ENCODE measurements at regions not wholly inside any gene's neighbourhood (a gene's known extent, or its start where the extent isn't known, plus 50 kb on each side); places are given as distances from the start of the nearest gene placed in this dataset.

- Histone ChIP-seq H3K9ac (ENCODE audit: low read length) (no peak overlapping the region), H3F3A (ENCODE audit: insufficient read depth) (no peaks in the 10 kb centered on the region), H3K27me3 (ENCODE audit: low read length) (no peaks in the 10 kb centered on the region), H3K4me2 (ENCODE audit: low read depth, low read length, poor library complexity, severe bottlenecking) (no peak overlapping the region), H3K36me3 (ENCODE audit: low read length) (no peaks in the 10 kb centered on the region), H3K9me3 (ENCODE audit: insufficient read depth, low read length) (peaks cover 5% of the 10 kb centered on the region; the same call in 1 of the 2 replicates), H3K27ac (ENCODE audit: low read depth, low read length) (no peak overlapping the region), H3K9me2 (replicated peaks; ENCODE audit: insufficient read depth, low read length) (peaks cover 3% of the 10 kb centered on the region; the same call in 1 of the 2 replicates), H3K79me2 (ENCODE audit: insufficient read depth, low read length) (no peaks in the 10 kb centered on the region), H4K20me1 (ENCODE audit: low read depth, low read length) (no peaks in the 10 kb centered on the region), H3K4me3 (ENCODE audit: insufficient read depth, low read length, poor library complexity, severe bottlenecking) (no peak overlapping the region), H2AFZ (ENCODE audit: low read depth, low read length, severe bottlenecking) (no peak overlapping the region)
- no peak for TF ChIP-seq CTCF (IDR thresholded peaks at IDR 0.05; ENCODE audit: insufficient read depth, low read length, poor library complexity, severe bottlenecking)
- no peak for TF ChIP-seq EZH2phosphoT487 (conservative IDR thresholded peaks at IDR 0.05; ENCODE audit: low read length)
Measured at GRCh38 chr7:118757066-118757465, 532.6 kb downstream of the ANKRD7 start.

- Histone ChIP-seq H3K4me3 (ENCODE audit: insufficient read depth, low read length, poor library complexity, severe bottlenecking) (no peak overlapping the region), H3K9ac (ENCODE audit: low read length) (no peak overlapping the region), H3K4me2 (ENCODE audit: low read depth, low read length, poor library complexity, severe bottlenecking) (no peak overlapping the region), H3K27me3 (ENCODE audit: low read length) (no peaks in the 10 kb centered on the region), H3K79me2 (ENCODE audit: insufficient read depth, low read length) (no peaks in the 10 kb centered on the region), H3K36me3 (ENCODE audit: low read length) (no peaks in the 10 kb centered on the region), H4K20me1 (ENCODE audit: low read depth, low read length) (no peaks in the 10 kb centered on the region), H3K9me2 (replicated peaks; ENCODE audit: insufficient read depth, low read length) (peaks cover 3% of the 10 kb centered on the region; the same call in 1 of the 2 replicates), H2AFZ (ENCODE audit: low read depth, low read length, severe bottlenecking) (no peak overlapping the region), H3F3A (ENCODE audit: insufficient read depth) (no peaks in the 10 kb centered on the region), H3K27ac (ENCODE audit: low read depth, low read length) (no peak overlapping the region), H3K9me3 (ENCODE audit: insufficient read depth, low read length) (peaks cover 5% of the 10 kb centered on the region; the same call in 1 of the 2 replicates)
- TF ChIP-seq CTCF (IDR thresholded peaks at IDR 0.05; ENCODE audit: insufficient read depth, low read length, poor library complexity, severe bottlenecking) (no peak), EZH2phosphoT487 (conservative IDR thresholded peaks at IDR 0.05; ENCODE audit: low read length) (no peak)
Measured at GRCh38 chr7:118758582-118758981, 534.1 kb downstream of the ANKRD7 start.

GRCh38 chr7:118759921-118760320 is 535.4 kb downstream of the ANKRD7 start:
- Histone ChIP-seq H3K79me2 (ENCODE audit: insufficient read depth, low read length) (no peaks in the 10 kb centered on the region), H3K27me3 (ENCODE audit: low read length) (no peaks in the 10 kb centered on the region), H3K4me3 (ENCODE audit: insufficient read depth, low read length, poor library complexity, severe bottlenecking) (no peak overlapping the region), H3K9me3 (ENCODE audit: insufficient read depth, low read length) (peaks cover 5% of the 10 kb centered on the region; the same call in 1 of the 2 replicates), H3K9ac (ENCODE audit: low read length) (no peak overlapping the region), H4K20me1 (ENCODE audit: low read depth, low read length) (no peaks in the 10 kb centered on the region), H2AFZ (ENCODE audit: low read depth, low read length, severe bottlenecking) (no peak overlapping the region), H3K9me2 (replicated peaks; ENCODE audit: insufficient read depth, low read length) (peaks cover 3% of the 10 kb centered on the region; the same call in 1 of the 2 replicates), H3K27ac (ENCODE audit: low read depth, low read length) (no peak overlapping the region), H3F3A (ENCODE audit: insufficient read depth) (no peaks in the 10 kb centered on the region), H3K36me3 (ENCODE audit: low read length) (no peaks in the 10 kb centered on the region), H3K4me2 (ENCODE audit: low read depth, low read length, poor library complexity, severe bottlenecking) (no peak overlapping the region)
- TF ChIP-seq CTCF (IDR thresholded peaks at IDR 0.05; ENCODE audit: insufficient read depth, low read length, poor library complexity, severe bottlenecking) (no peak), EZH2phosphoT487 (conservative IDR thresholded peaks at IDR 0.05; ENCODE audit: low read length) (no peak)
